ENCODE measurements at regions not wholly inside any gene's neighbourhood (a gene's known extent, or its start where the extent isn't known, plus 50 kb on each side); places are given as distances from the start of the nearest gene placed in this dataset.

- Histone ChIP-seq H3K27ac (no peak overlapping the region), H3K4me3 (no peak overlapping the region)
Observed at GRCh38 chr20:60921022-60921622, 330.9 kb upstream of the CDH4 start.

- Histone ChIP-seq H3K4me3 (no peak overlapping the region), H3K27ac (no peak overlapping the region)
Observed at GRCh38 chr20:60926831-60927230, 325.2 kb upstream of the CDH4 start.

GRCh38 chr20:60928341-60928740 is 323.7 kb upstream of the CDH4 start:
- no peak overlapping the region for H3K4me3 ChIP-seq

DNA sequence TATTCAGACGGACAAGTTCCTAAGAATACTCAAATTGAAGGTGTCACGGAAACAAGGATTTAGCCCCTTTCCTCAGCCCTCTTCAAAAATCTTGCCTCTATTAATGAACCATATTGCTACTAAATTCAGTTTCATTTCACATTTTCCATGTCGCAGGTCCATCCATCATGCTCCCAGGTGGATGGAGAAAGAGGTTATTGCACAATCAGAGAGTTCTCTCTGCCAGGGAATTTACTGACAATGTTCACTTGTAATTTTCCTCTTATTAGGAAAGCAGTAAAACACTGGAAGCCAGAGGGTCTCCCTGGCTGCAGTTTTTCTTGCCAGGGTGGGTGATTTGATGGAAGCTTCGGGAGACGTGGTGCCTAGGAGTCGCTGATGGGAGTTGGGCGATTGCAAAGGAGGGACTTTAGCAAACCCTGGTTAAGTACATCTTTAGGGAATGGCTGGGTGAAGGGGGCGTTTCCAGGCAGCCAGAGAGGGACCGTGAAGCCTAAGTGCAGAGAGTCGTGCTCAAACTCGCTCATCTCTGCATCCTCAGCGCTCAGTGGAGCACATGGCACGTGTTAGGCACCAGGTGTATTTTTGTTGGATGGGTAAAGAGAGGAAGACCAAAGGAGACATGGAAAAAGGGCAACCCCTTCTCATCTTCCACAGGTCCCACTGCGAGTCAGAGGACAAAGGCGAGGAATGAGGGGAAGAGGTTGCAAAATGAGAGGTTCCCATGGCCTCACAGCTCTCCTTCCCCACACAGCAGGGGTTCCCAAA is 321.9 kb upstream of the CDH4 start:
- H3K4me3 ChIP-seq, result no peak overlapping the region

More at GRCh38 chr20:60928341-60928740, 323.7 kb upstream of the CDH4 start:
- no peak overlapping the region for H3K27ac ChIP-seq

GRCh38 chr20:60931696-60932095 is 320.4 kb upstream of the CDH4 start:
- no peak overlapping the region for H3K27ac ChIP-seq
- H3K4me3 ChIP-seq, result no peak overlapping the region

More for the DNA sequence above, 321.9 kb upstream of the CDH4 start:
- H3K27ac ChIP-seq, result no peak overlapping the region

- no peak overlapping the region for H3K27ac ChIP-seq
Observed at GRCh38 chr20:60934724-60935123, 317.3 kb upstream of the CDH4 start.

DNA sequence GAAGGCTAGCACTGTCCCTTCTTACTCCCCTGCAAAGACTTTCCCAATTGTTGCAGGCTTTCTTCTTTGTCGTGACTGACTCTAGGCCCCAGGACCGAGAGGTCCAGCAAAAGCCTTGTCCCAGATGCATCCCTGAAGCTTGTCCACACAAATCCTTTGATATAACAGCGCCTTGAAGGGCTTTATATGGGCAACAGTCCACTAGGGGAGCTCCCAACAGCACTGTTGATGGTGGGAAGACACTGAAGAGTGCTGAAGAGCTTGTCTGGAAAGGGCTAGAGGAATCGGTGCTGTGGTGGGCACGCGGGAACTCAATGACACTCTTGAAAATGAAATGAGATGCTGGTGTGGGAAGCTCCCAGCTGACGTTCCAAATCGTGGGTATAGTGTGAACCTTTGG is 316.1 kb upstream of the CDH4 start:
- H3K4me3 ChIP-seq, result no peak overlapping the region
- no peak overlapping the region for H3K27ac ChIP-seq

More at GRCh38 chr20:60934724-60935123, 317.3 kb upstream of the CDH4 start:
- H3K4me3 ChIP-seq, result no peak overlapping the region

DNA sequence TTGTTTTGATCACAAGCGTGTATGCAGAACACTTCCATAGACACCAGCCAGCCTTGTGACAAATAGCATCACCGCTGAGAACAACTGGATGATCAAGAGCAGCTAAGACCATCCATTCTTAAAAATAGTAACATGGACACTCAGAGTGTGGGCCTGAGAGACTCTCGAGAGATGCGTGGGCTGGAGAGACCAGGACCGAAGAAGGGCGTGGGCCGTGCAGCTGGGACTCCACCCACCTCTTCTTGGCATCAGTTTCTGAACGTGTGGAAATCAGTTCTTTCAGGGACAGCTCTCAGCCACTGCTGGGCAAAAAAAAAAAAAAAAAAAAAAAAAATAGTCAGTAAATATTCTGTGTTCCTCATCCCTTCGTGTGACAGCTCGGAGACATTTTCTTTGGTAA is 314.5 kb upstream of the CDH4 start:
- no peak overlapping the region for H3K27ac ChIP-seq
- H3K4me3 ChIP-seq, result no peak overlapping the region

GRCh38 chr20:60941379-60941778 is 310.7 kb upstream of the CDH4 start:
- H3K4me3 ChIP-seq, result no peak overlapping the region
- no peak overlapping the region for H3K27ac ChIP-seq

- Histone ChIP-seq H3K27ac (no peak overlapping the region), H3K4me3 (no peak overlapping the region)
Observed at GRCh38 chr20:60947819-60948218, 304.2 kb upstream of the CDH4 start.

- no peak overlapping the region for H3K4me3 ChIP-seq
- no peak overlapping the region for H3K27ac ChIP-seq
Observed at GRCh38 chr20:60948224-60948623, 303.8 kb upstream of the CDH4 start.

DNA sequence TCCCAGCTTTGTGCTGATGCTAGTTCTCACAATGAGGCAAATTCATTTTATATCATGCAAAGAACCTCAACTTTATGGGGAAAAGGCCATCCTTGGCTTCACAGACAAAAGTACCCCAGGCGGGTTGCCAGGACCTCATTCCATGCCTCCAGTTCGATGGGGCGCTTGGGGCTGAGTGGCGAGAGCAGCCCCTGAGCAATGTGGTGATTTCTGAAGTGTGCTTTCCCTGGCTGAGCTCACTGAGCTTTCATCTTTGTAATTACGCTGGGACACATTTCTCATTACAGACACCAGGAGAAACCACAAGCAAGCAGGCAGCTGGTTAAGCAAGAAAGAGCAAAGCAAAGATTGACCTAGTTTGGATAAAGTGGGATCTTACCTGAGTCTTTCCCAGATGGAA is 301.5 kb upstream of the CDH4 start:
- Histone ChIP-seq H3K4me3 (no peak overlapping the region), H3K27ac (no peak overlapping the region)

GRCh38 chr20:60950974-60951373 is 301.1 kb upstream of the CDH4 start:
- Histone ChIP-seq H3K4me3 (no peak overlapping the region), H3K27ac (no peak overlapping the region)

- Histone ChIP-seq H3K4me3 (no peak overlapping the region), H3K27ac (no peak overlapping the region)
Observed at GRCh38 chr20:60952861-60953260, 299.2 kb upstream of the CDH4 start.

DNA sequence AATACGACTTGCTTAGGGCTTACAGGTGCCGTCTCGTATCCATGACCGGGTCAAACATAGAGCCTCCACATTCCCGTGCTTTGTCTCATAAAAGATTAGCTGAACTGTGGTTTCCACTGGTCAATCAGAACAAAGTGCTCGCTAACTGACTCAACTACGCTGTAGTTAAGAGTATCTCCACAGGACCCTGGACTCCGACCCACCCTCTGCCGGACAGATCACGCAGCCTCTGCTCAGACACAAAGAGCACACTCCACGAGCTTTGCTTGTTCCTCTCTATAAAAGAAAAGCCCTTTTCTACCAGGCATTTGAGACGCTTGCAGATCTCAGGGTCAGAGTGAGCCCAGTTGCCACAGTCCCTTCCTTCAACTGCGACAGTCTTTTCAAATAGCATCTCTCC is 298.7 kb upstream of the CDH4 start:
- no peak overlapping the region for H3K27ac ChIP-seq
- H3K4me3 ChIP-seq, result no peak overlapping the region

- no peak overlapping the region for H3K4me3 ChIP-seq
- no peak overlapping the region for H3K27ac ChIP-seq
Observed at GRCh38 chr20:60955706-60956105, 296.4 kb upstream of the CDH4 start.

DNA sequence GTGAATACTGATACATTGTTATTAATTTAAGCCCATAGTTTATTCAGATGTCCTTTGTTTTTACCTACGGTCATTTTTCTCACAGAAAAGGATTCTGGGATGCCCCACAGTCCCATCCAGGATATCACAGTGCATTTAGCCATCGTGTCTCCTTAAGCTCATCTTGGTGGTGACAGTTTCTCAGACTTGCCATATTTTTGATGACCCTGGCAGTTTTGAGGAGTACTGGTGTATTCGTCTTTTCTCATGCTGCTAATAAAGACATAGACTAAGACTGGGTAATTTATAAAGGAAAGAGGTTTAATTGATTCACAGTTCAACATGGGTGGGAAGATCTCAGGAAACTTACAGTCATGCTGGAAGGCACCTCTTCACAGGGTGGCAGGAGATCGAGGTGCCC is 295.9 kb upstream of the CDH4 start:
- H3K27ac ChIP-seq, result no peak overlapping the region
- no peak overlapping the region for H3K4me3 ChIP-seq

GRCh38 chr20:60957621-60958020 is 294.4 kb upstream of the CDH4 start:
- no peak overlapping the region for H3K4me3 ChIP-seq
- H3K27ac ChIP-seq, result no peak overlapping the region

DNA sequence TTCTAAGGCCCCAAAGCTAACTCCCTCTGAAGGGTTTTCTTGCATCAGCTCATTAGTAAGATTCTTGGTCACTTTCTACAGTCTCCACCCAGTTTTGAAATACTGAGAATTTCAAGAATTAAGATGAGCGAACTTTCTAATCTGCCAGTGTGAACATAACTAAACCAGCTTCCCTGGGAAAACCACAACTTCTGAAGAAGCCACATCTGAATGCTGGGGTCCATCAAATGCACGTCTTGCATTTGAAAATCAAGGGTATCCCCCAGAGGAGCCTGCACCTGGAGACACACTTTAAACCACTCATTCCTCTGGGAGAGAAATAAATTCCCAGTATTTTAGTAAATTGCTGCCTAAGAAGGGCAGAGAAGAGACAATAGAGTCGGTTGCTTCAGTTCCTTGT is 292.1 kb upstream of the CDH4 start:
- no peak overlapping the region for H3K27ac ChIP-seq
- no peak overlapping the region for H3K4me3 ChIP-seq

DNA sequence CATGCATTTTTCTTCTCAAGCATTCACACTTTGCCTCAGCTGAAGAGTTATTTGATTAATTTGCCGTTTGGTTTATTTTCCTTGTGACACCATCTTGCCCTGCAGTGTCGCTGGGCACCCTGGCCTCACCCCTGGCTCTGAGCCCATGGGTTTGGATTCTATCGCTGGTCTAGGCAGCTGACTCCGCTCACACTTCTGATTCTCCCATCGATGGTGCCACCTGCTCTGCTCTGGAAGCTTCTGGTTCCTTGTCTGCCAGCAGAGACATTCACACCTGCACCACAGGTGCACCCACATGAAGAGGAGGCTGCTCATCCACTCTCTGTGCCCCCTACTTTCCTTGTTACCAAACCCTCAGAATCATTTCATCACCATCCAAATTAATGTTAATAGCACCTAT is 291.6 kb upstream of the CDH4 start:
- Histone ChIP-seq H3K27ac (no peak overlapping the region), H3K4me3 (no peak overlapping the region)

DNA sequence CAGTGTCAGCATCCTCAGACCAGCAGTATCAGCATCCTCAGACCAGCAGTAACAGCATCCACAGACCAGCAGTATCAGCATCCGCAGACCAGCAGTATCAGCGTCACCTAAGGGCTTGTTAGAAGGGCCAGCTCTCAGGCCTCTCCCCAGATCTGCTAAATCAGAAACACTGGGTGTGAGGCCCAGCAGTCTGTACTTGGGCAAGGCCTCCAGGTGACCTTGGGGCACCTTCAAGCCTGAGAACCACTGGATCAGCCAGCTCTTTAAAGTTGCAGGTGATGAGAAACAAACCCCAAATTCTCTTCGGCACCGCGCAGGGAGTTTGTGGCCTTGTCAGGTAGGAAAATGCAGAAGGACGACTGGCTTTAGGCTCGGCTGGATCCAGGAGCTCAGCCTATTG is 290.5 kb upstream of the CDH4 start:
- no peak overlapping the region for H3K4me3 ChIP-seq

More for the DNA sequence above, 290.5 kb upstream of the CDH4 start:
- no peak overlapping the region for H3K27ac ChIP-seq
